BJ (cell line): ENCODE measurements at regions not wholly inside any gene's neighbourhood (a gene's known extent, or its start where the extent isn't known, plus 50 kb on each side); places are given as distances from the start of the nearest gene placed in this dataset.

Experiments used
- CTCF ChIA-PET: fragments of 350-600 bp; formaldehyde crosslinking; extraction: SDS; loops from one replicate; lab custom pipeline; 2021; ENCODE audit warnings: antibody characterized with exemption, inconsistent platforms; lab: Yijun Ruan, JAX
- POLR2A ChIA-PET: fragments of 300-600 bp; sonication (Branson Sonifier 250); formaldehyde crosslinking; extraction: SDS; loops from one replicate; lab custom pipeline; 2021; ENCODE audit warnings: antibody characterized with exemption; lab: Charles Lee
- DNase-seq: peaks from one replicate; pipeline ENCODE4 v3.0.0-alpha.2; 2011; ENCODE audit warnings: low read depth
- H3K27me3 ChIP-seq: 2 replicates; pipeline ENCODE4 v1.6.0; 2011; ENCODE audit warnings: low read length; ENCODE audit not compliant: control insufficient read depth, insufficient read depth
- H3K36me3 ChIP-seq: 2 replicates; pipeline ENCODE4 v1.5.1; 2011; ENCODE audit warnings: low read length; ENCODE audit not compliant: control insufficient read depth, insufficient read depth
- H3K4me3 ChIP-seq: 2 replicates; pipeline ENCODE4 v1.5.1; 2011; ENCODE audit warnings: low read depth, mild to moderate bottlenecking, control low read depth, low read length
- CTCF ChIP-seq: IDR thresholded peaks from 2 replicates; pipeline ENCODE4 v1.5.1; 2011; ENCODE audit warnings: low read depth, mild to moderate bottlenecking, control low read depth, inconsistent platforms, low read length, moderate library complexity; ENCODE audit not compliant: insufficient read depth

GRCh38 chr7:96449094-96449493 lies 127.2 kb upstream of the SLC25A13 start:
- no peaks in the 10 kb centered on the region for H3K36me3 ChIP-seq
- H3K27me3 ChIP-seq: no peaks in the 10 kb centered on the region
- H3K4me3 ChIP-seq: no peak overlapping the region
- no peak for TF ChIP-seq CTCF
- CTCF ChIA-PET: no interaction called here
- no peak for DNase-seq
- POLR2A ChIA-PET: no interaction called here

- Histone ChIP-seq H3K27me3 (no peaks in the 10 kb centered on the region), H3K4me3 (no peak overlapping the region), H3K36me3 (no peaks in the 10 kb centered on the region)
- ChIA-PET POLR2A (no interaction called here), CTCF (no interaction called here)
- no peak for TF ChIP-seq CTCF
- no peak for DNase-seq
Observed at GRCh38 chr7:96447109-96447645, 125.3 kb upstream of the SLC25A13 start.

- no peak overlapping the region for H3K4me3 ChIP-seq
- no peak for DNase-seq
- H3K27me3 ChIP-seq: no peaks in the 10 kb centered on the region
- no peaks in the 10 kb centered on the region for H3K36me3 ChIP-seq
- ChIA-PET POLR2A (no interaction called here), CTCF (no interaction called here)
- no peak for TF ChIP-seq CTCF
Observed at GRCh38 chr7:96441436-96442084, 119.7 kb upstream of the SLC25A13 start.

GRCh38 chr7:96440328-96440727 lies 118.4 kb upstream of the SLC25A13 start:
- no peaks in the 10 kb centered on the region for H3K36me3 ChIP-seq
- DNase-seq: no peak
- H3K4me3 ChIP-seq: no peak overlapping the region
- no peaks in the 10 kb centered on the region for H3K27me3 ChIP-seq
- CTCF ChIA-PET: interaction anchor here (0.6 kb wide), 1 partner anchor 344 kb away, joined by 3 read pairs; no protein-coding TSS in a partner anchor
- POLR2A ChIA-PET: no interaction called here
- TF ChIP-seq CTCF: no peak

GRCh38 chr7:96436880-96437279 lies 115.0 kb upstream of the SLC25A13 start:
- CTCF ChIA-PET: no interaction called here
- POLR2A ChIA-PET: no interaction called here
- no peak for TF ChIP-seq CTCF
- H3K27me3 ChIP-seq: no peaks in the 10 kb centered on the region
- H3K36me3 ChIP-seq: no peaks in the 10 kb centered on the region
- DNase-seq: no peak
- H3K4me3 ChIP-seq: no peak overlapping the region
